ENCODE measurements at regions not wholly inside any gene's neighbourhood (a gene's known extent, or its start where the extent isn't known, plus 50 kb on each side); places are given as distances from the start of the nearest gene placed in this dataset.

- H3K36me3 ChIP-seq: no peaks in the 10 kb centered on the region
- no peak overlapping the region for H3K4me3 ChIP-seq
- H3K4me1 ChIP-seq: no peaks in the 10 kb centered on the region
- 92 to 95% methylated on average over 1 of the region's 1 CpG for whole genome bisulfite sequencing, 2 donors
- no peak for TF ChIP-seq EP300 (IDR thresholded peaks at IDR 0.05)
- TF ChIP-seq POLR2AphosphoS5 (IDR thresholded peaks at IDR 0.05): no peak
- TF ChIP-seq, protein P1, sequence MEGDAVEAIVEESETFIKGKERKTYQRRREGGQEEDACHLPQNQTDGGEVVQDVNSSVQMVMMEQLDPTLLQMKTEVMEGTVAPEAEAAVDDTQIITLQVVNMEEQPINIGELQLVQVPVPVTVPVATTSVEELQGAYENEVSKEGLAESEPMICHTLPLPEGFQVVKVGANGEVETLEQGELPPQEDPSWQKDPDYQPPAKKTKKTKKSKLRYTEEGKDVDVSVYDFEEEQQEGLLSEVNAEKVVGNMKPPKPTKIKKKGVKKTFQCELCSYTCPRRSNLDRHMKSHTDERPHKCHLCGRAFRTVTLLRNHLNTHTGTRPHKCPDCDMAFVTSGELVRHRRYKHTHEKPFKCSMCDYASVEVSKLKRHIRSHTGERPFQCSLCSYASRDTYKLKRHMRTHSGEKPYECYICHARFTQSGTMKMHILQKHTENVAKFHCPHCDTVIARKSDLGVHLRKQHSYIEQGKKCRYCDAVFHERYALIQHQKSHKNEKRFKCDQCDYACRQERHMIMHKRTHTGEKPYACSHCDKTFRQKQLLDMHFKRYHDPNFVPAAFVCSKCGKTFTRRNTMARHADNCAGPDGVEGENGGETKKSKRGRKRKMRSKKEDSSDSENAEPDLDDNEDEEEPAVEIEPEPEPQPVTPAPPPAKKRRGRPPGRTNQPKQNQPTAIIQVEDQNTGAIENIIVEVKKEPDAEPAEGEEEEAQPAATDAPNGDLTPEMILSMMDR (IDR thresholded peaks at IDR 0.05): no peak
- TF ChIP-seq POLR2A (IDR thresholded peaks at IDR 0.05): no peak
- H3K9me3 ChIP-seq: no peaks in the 10 kb centered on the region
- DNase-seq: no peak
- no peak overlapping the region for H3K27ac ChIP-seq
- intact Hi-C loops (cut with DNase I): no loop called here
- no peaks in the 10 kb centered on the region for H3K27me3 ChIP-seq
Observed at GRCh38 chr1:198829944-198830343, 191.1 kb downstream of the PTPRC start.

DNA sequence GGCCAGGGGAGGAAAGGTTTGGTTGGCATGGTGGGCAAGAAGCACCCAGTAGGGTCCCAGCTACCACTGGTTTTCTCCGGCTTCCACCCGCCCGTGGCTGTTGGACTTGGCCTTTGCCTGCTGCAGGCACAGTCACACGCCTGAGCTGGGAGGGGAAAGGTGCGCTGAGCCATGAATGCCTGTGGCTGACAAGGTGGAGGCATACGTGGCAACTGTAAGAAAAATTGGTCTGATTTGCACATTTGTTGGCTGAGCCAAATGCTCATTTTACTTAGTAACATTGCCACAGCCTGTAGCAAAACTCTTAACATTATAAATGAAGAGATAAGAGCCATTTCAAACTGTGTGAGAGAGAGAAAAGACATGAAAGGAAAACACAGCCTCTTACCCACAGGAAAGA lies 191.6 kb downstream of the PTPRC start:
- H3K4me1 ChIP-seq: no peaks in the 10 kb centered on the region
- no peaks in the 10 kb centered on the region for H3K9me3 ChIP-seq
- no peak overlapping the region for H3K27ac ChIP-seq
- H3K36me3 ChIP-seq: no peaks in the 10 kb centered on the region
- H3K27me3 ChIP-seq: no peaks in the 10 kb centered on the region
- H3K4me3 ChIP-seq: no peak overlapping the region
- TF ChIP-seq EP300 (IDR thresholded peaks at IDR 0.05): no peak
- TF ChIP-seq, protein P1 (IDR thresholded peaks at IDR 0.05): no peak
- no peak for DNase-seq
- intact Hi-C loops (cut with DNase I): no loop called here
- WGBS, 2 donors: 82 to 84% methylated on average over 6 of the region's 6 CpGs

DNA sequence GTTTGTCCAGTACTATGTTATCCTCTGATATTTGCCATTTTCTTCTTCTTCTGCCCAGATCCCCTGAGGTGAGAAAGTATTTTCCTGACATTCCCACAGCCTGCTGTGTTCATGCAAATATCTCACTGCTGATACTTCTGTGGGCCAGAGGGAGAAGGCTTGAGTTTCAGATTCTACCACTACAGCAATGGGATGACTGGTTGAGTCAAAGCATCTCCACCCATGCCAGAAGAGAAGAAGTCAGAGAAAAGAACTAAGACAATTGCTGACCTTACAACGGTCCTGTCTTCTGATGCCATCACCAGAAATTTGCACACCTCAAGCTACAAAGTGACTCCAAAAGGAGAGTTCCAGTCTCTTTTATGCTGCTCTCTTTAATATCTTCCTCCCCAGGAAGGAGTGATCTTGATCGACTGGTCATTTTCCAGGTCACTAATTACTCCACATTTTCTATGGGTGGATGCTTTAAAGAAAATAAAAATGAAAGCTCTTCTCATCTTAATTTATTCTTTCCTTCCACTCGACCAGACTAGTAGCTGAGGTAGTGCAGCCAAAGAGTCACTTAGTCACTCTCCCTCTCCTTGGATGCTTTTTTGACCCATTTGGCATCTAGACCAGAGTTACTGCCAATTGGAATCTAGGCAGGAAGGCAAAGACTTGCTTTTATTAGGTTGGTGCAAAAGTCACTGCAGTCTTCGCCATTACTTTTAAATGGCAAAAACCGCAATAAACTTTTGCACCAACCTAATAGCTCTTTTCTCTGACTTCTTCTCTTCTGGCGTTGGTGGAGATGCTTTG lies 195.1 kb downstream of the PTPRC start:
- H3K27ac ChIP-seq: no peak overlapping the region
- DNase-seq: no peak
- TF ChIP-seq, protein P1 (IDR thresholded peaks at IDR 0.05): no peak
- TF ChIP-seq POLR2A (IDR thresholded peaks at IDR 0.05) (no peak), POLR2AphosphoS5 (IDR thresholded peaks at IDR 0.05) (no peak), EP300 (IDR thresholded peaks at IDR 0.05) (no peak)
- no peaks in the 10 kb centered on the region for H3K27me3 ChIP-seq
- WGBS, 2 donors: 93% methylated on average over 6 of the region's 6 CpGs
- no peaks in the 10 kb centered on the region for H3K4me1 ChIP-seq
- no peaks in the 10 kb centered on the region for H3K36me3 ChIP-seq
- no peaks in the 10 kb centered on the region for H3K9me3 ChIP-seq
- no peak overlapping the region for H3K4me3 ChIP-seq
- intact Hi-C loops (cut with DNase I): no loop called here

DNA sequence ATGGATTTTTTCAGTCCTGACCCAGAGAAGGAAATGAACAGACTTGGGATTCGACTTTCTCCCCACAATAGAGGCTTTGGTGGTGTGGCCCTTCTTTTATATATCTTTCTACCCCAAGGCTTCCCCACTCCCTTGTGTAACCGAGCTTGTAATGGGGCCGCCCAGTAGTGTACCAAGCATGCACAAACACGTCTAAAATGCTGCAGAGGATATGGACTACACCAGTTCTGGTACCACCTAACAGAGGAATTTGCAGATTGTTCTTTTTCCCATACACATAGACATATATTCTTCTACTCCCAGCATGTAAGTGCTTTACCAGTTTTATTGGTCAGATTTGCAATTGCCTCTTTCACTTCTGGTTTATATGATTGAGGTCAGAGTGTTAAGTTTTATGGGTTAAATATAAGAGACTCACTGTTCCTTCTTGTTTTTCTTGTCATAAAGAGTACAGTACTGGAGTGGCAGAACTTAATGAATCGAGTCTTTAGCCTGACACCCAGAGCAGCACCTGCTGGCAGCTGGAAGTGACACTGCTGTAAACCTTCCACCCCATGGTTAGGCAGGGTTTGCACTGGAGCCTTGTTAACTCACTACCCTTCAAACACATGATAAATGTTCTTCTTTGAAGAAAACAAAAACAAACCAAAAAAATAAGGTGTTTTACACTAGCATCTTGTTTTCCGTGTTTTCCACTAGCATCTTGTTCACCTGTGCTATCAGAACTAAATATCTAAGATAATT lies 198.6 kb downstream of the PTPRC start:
- Histone ChIP-seq H3K4me1 (no peaks in the 10 kb centered on the region), H3K4me3 (no peak overlapping the region), H3K27ac (no peak overlapping the region), H3K36me3 (no peaks in the 10 kb centered on the region), H3K27me3 (no peaks in the 10 kb centered on the region), H3K9me3 (no peaks in the 10 kb centered on the region)
- 16 to 58% methylated on average over 6 of the region's 6 CpGs for WGBS, 2 donors
- no peak for DNase-seq
- intact Hi-C loops (cut with DNase I): no loop called here
- TF ChIP-seq, protein P1 (IDR thresholded peaks at IDR 0.05): no peak
- TF ChIP-seq POLR2AphosphoS5 (IDR thresholded peaks at IDR 0.05): no peak
- no peak for TF ChIP-seq EP300 (IDR thresholded peaks at IDR 0.05)
- TF ChIP-seq POLR2A (IDR thresholded peaks at IDR 0.05): no peak

Measured in sigmoid colon (tissue), 6 donors.